Ishikawa (cell line): ENCODE measurements at regions not wholly inside any gene's neighbourhood (a gene's known extent, or its start where the extent isn't known, plus 50 kb on each side); places are given as distances from the start of the nearest gene placed in this dataset.

Experiments
- CEBPB ChIP-seq: IDR thresholded peaks from 2 replicates; pipeline ENCODE4 v1.6.1; 2012
- CREB1 ChIP-seq: IDR thresholded peaks from 2 replicates; pipeline ENCODE4 v1.6.1; 2012; ENCODE audit warnings: low read depth
- EGR1 ChIP-seq: IDR thresholded peaks from 2 replicates; pipeline ENCODE4 v1.6.1; 2012
- EP300 ChIP-seq: IDR thresholded peaks from 2 replicates; pipeline ENCODE4 v1.6.1; 2012; ENCODE audit warnings: borderline replicate concordance
- FOXM1 ChIP-seq: IDR thresholded peaks from 2 replicates; pipeline ENCODE4 v1.6.1; 2012; ENCODE audit warnings: low read depth, borderline replicate concordance
- MAX ChIP-seq: IDR thresholded peaks from 2 replicates; pipeline ENCODE4 v1.6.1; 2012
- NFIC ChIP-seq: IDR thresholded peaks from 2 replicates; pipeline ENCODE4 v1.6.1; 2012
- RAD21 ChIP-seq: IDR thresholded peaks from 2 replicates; pipeline ENCODE4 v1.6.1; 2012; ENCODE audit warnings: low read depth
- TAF1 ChIP-seq: IDR thresholded peaks from 2 replicates; pipeline ENCODE4 v1.6.1; 2012; ENCODE audit warnings: low read depth, mild to moderate bottlenecking
- TCF12 ChIP-seq: IDR thresholded peaks from 2 replicates; pipeline ENCODE4 v1.6.1; 2012; ENCODE audit warnings: low read depth
- TEAD4 ChIP-seq: IDR thresholded peaks from 2 replicates; pipeline ENCODE4 v1.6.1; 2012
- USF1 ChIP-seq: IDR thresholded peaks from 2 replicates; pipeline ENCODE4 v1.6.1; 2012
- YY1 ChIP-seq: IDR thresholded peaks from 2 replicates; pipeline ENCODE4 v1.6.1; 2012; ENCODE audit warnings: low read depth
- ZBTB7A ChIP-seq: IDR thresholded peaks from 2 replicates; pipeline ENCODE4 v1.6.1; 2012; ENCODE audit warnings: low read depth
- TF ChIP-seq, protein P1 (sequence below): IDR thresholded peaks from 2 replicates; pipeline ENCODE4 v1.6.1; 2012; ENCODE audit warnings: low read depth, mild to moderate bottlenecking

DNA sequence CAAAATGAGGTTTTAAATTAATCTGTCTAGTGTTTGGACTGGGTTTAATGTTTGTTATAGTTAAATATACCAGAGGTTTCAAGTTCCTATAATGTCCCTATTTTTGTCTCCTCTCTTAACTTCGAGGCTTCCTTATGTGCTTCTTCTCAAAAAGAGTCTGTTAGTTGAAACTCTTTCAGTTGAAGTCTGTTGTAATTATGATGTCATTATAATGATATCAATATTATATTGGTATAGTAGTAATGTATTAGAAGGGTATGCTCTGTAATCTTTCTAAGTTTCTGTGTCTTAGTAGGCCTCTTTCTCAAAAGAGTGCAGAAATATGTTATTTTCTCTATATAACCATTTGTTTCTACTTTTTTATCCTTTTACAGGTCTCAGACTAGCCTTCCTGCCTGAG lies 1148.0 kb downstream of the NSUN3 start:
- TF ChIP-seq, protein P1, sequence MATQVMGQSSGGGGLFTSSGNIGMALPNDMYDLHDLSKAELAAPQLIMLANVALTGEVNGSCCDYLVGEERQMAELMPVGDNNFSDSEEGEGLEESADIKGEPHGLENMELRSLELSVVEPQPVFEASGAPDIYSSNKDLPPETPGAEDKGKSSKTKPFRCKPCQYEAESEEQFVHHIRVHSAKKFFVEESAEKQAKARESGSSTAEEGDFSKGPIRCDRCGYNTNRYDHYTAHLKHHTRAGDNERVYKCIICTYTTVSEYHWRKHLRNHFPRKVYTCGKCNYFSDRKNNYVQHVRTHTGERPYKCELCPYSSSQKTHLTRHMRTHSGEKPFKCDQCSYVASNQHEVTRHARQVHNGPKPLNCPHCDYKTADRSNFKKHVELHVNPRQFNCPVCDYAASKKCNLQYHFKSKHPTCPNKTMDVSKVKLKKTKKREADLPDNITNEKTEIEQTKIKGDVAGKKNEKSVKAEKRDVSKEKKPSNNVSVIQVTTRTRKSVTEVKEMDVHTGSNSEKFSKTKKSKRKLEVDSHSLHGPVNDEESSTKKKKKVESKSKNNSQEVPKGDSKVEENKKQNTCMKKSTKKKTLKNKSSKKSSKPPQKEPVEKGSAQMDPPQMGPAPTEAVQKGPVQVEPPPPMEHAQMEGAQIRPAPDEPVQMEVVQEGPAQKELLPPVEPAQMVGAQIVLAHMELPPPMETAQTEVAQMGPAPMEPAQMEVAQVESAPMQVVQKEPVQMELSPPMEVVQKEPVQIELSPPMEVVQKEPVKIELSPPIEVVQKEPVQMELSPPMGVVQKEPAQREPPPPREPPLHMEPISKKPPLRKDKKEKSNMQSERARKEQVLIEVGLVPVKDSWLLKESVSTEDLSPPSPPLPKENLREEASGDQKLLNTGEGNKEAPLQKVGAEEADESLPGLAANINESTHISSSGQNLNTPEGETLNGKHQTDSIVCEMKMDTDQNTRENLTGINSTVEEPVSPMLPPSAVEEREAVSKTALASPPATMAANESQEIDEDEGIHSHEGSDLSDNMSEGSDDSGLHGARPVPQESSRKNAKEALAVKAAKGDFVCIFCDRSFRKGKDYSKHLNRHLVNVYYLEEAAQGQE = no peak
- TF ChIP-seq TCF12 = no peak

DNA sequence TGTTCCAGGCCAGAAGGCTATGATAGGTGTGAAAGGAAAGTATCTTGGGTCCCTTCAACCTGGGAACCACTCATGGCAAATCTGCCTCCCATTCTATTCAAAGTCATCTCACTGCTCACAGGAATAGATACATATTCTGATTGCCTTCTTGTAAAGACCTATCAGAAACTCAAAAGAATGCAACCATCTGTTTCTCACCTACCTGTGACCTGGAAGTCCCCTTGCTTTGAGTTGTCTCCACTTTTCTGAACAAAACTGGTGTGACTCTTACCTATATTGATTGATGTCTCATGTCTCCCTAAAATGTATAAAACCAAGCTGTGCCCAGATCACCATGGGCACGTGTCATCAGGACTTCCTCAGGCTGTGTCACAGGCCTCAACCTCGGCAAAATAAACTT lies 1149.3 kb downstream of the NSUN3 start:
- TF ChIP-seq USF1 (no peak), RAD21 (no peak), EP300 (no peak), TEAD4 (no peak), TCF12 (no peak), NFIC (no peak), MAX (no peak)
- TF ChIP-seq, protein P1 = no peak

DNA sequence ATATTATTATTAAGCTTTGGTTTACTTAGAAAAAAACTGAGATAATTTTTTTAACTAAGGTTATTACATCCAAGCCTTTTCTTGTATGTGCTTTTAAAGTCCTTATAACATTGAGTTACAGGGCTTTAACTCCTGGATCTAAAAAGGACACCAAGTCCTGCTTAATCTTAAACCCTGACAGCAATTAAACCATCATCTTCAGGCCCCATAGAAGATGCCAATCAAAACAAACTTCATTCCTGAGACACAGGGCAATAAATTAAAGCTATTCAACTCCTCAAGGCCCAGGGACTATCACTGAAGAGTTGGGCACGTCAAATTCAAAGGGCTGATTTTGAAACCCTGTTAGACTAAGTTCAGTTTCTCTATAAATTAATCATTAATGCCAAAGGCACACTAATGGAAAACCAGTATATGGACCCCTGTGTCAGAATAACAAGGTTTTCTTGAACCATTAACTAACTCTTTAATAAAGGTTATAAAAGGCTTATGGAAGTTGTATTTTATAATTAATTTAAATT lies 1152.6 kb downstream of the NSUN3 start:
- no peak for TF ChIP-seq RAD21
- TF ChIP-seq EP300 = no peak
- TF ChIP-seq, protein P1 = no peak
- TF ChIP-seq TAF1 = no peak
- no peak for TF ChIP-seq CREB1
- TF ChIP-seq ZBTB7A = no peak
- TF ChIP-seq MAX = no peak
- TF ChIP-seq TEAD4 = no peak
- TF ChIP-seq USF1 = no peak
- no peak for TF ChIP-seq FOXM1
- TF ChIP-seq YY1 = no peak
- TF ChIP-seq CEBPB = no peak
- TF ChIP-seq EGR1 = no peak
- TF ChIP-seq TCF12 = no peak
- no peak for TF ChIP-seq NFIC

DNA sequence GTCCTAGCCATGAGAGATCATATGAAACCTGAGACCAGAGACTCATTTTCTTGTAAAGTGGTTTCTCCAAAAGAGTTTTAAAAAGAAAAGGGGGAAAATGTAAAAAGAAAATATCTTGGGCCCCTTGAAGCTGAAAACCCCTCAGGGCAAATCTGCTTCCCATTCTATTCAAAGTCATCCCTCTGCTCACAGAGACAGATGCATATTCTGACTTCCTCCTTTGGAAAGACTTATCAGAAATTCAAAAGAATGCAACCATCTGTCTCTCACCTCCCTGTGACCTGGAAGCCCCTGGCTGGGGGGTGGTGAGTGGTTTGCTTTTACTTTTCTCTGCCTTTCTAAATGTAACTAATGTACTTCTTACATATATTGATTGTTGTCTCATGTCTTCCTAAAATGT lies 1154.8 kb downstream of the NSUN3 start:
- no peak for TF ChIP-seq YY1
- no peak for TF ChIP-seq TAF1
- no peak for TF ChIP-seq NFIC
- TF ChIP-seq RAD21 = no peak
- TF ChIP-seq FOXM1 = no peak
- TF ChIP-seq TCF12 = no peak
- no peak for TF ChIP-seq CEBPB
- no peak for TF ChIP-seq EP300
- no peak for TF ChIP-seq ZBTB7A
- TF ChIP-seq EGR1 = no peak

DNA sequence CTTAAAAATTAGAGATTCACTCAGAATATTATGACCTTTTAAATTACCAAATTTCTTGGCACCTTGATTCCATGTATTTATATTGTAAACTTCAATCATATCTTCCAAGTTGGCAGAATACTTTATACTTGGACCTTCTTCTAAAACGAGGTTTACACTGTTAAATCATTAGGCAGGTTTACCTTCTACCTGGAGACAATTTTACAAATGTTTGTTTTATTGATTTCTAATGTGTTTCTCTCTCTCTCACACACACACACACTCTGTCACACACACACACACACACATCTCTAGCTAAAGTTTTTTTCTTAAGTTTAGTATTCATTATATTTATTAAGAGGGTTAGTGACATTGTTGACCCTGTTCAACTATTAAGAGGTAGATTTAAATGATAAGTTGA lies 1155.6 kb downstream of the NSUN3 start:
- no peak for TF ChIP-seq TCF12
- no peak for TF ChIP-seq CREB1
- TF ChIP-seq EGR1 = no peak
- TF ChIP-seq TEAD4 = no peak
